ENCODE measurements at regions not wholly inside any gene's neighbourhood (a gene's known extent, or its start where the extent isn't known, plus 50 kb on each side); places are given as distances from the start of the nearest gene placed in this dataset.
A peak's percentile ranks its signal among the peaks of the same experiment; 100 is the strongest.

- 35% methylated on average over 1 of the region's 1 CpG for WGBS
- H3K4me1 ChIP-seq (ENCODE audit: control insufficient read depth in 4 of 4, insufficient read depth in 4 of 4, low read length in 3 of 4) = peaks cover 0 to 9% (median 3%) of the 10 kb centered on the region in 4 donors
- TF ChIP-seq FOXA1 (IDR thresholded peaks at IDR 0.05) = peak; percentile 7
- no peak for TF ChIP-seq RXRA (IDR thresholded peaks at IDR 0.05)
- H3K27ac ChIP-seq (ENCODE audit: low read depth in 1 of 2, low read length in 2 of 2) = no peak overlapping the region
- peak overlapping the region in 1 of 2 donors; percentile 20 for H3K9ac ChIP-seq (ENCODE audit: low read depth in 1 of 2, low read length in 2 of 2)
- no peak overlapping the region for H3K4me3 ChIP-seq (ENCODE audit: low read depth in 1 of 3, low read length in 3 of 3)
- H3K36me3 ChIP-seq (ENCODE audit: control insufficient read depth in 4 of 4, insufficient read depth in 3 of 4, low read depth in 1 of 4, low read length in 3 of 4) = no peaks in the 10 kb centered on the region
- no peaks in the 10 kb centered on the region for H3K9me3 ChIP-seq (ENCODE audit: control insufficient read depth in 4 of 4, low read length in 3 of 4)
- no peaks in the 10 kb centered on the region for H3K27me3 ChIP-seq (ENCODE audit: control insufficient read depth in 4 of 4, insufficient read depth in 4 of 4, low read length in 3 of 4)
- no peak for DNase-seq (ENCODE audit: low spot score)
Measured at GRCh38 chr6:80872951-80873308, 766.5 kb downstream of the BCKDHB start.

- no peak overlapping the region for H3K9ac ChIP-seq (ENCODE audit: low read depth in 1 of 2, low read length in 2 of 2)
- no peaks in the 10 kb centered on the region for H3K27me3 ChIP-seq (ENCODE audit: control insufficient read depth in 4 of 4, insufficient read depth in 4 of 4, low read length in 3 of 4)
- 34% methylated on average over 3 of the region's 3 CpGs for WGBS
- no peaks in the 10 kb centered on the region for H3K9me3 ChIP-seq (ENCODE audit: control insufficient read depth in 4 of 4, low read length in 3 of 4)
- peaks cover 0 to 9% (median 3%) of the 10 kb centered on the region in 4 donors for H3K4me1 ChIP-seq (ENCODE audit: control insufficient read depth in 4 of 4, insufficient read depth in 4 of 4, low read length in 3 of 4)
- no peak overlapping the region for H3K4me3 ChIP-seq (ENCODE audit: low read depth in 1 of 3, low read length in 3 of 3)
- no peaks in the 10 kb centered on the region for H3K36me3 ChIP-seq (ENCODE audit: control insufficient read depth in 4 of 4, insufficient read depth in 3 of 4, low read depth in 1 of 4, low read length in 3 of 4)
- H3K27ac ChIP-seq (ENCODE audit: low read depth in 1 of 2, low read length in 2 of 2) = peak overlapping the region in 1 of 2 donors; percentile 25
- TF ChIP-seq HNF4A (conservative IDR thresholded peaks at IDR 0.05) (peak; percentile 97 to 98), EGR1 (IDR thresholded peaks at IDR 0.05; ENCODE audit: low read depth in 2 of 2) (peak in 1 of 2 donors; percentile 47), ZBTB33 (IDR thresholded peaks at IDR 0.05) (peak; percentile 59), JUND (IDR thresholded peaks at IDR 0.05) (peak; percentile 27 to 69), SP1 (IDR thresholded peaks at IDR 0.05) (peak; percentile 71), NR2F2 (IDR thresholded peaks at IDR 0.05) (peak; percentile 59), REST (IDR thresholded peaks at IDR 0.05) (peak; percentile 58), FOXA1 (IDR thresholded peaks at IDR 0.05) (peak; percentile 51), GABPA (IDR thresholded peaks at IDR 0.05 in 1 of 2, conservative IDR thresholded peaks at IDR 0.05 in 1 of 2) (no peak), HNF4G (IDR thresholded peaks at IDR 0.05) (peak; percentile 85), MAX (IDR thresholded peaks at IDR 0.05) (peak; percentile 83), TAF1 (conservative IDR thresholded peaks at IDR 0.05) (no peak), RXRA (IDR thresholded peaks at IDR 0.05) (peak; percentile 98), FOXA2 (IDR thresholded peaks at IDR 0.05) (no peak), RAD21 (IDR thresholded peaks at IDR 0.05) (peak; percentile 43 to 60), YY1 (IDR thresholded peaks at IDR 0.05) (peak; percentile 47)
- TF ChIP-seq, protein P1, sequence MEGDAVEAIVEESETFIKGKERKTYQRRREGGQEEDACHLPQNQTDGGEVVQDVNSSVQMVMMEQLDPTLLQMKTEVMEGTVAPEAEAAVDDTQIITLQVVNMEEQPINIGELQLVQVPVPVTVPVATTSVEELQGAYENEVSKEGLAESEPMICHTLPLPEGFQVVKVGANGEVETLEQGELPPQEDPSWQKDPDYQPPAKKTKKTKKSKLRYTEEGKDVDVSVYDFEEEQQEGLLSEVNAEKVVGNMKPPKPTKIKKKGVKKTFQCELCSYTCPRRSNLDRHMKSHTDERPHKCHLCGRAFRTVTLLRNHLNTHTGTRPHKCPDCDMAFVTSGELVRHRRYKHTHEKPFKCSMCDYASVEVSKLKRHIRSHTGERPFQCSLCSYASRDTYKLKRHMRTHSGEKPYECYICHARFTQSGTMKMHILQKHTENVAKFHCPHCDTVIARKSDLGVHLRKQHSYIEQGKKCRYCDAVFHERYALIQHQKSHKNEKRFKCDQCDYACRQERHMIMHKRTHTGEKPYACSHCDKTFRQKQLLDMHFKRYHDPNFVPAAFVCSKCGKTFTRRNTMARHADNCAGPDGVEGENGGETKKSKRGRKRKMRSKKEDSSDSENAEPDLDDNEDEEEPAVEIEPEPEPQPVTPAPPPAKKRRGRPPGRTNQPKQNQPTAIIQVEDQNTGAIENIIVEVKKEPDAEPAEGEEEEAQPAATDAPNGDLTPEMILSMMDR (IDR thresholded peaks at IDR 0.05; ENCODE audit: low read depth, low read length, missing input control) = no peak
- TF ChIP-seq, protein P2, sequence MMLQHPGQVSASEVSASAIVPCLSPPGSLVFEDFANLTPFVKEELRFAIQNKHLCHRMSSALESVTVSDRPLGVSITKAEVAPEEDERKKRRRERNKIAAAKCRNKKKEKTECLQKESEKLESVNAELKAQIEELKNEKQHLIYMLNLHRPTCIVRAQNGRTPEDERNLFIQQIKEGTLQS (IDR thresholded peaks at IDR 0.05) = no peak
- no peak for DNase-seq (ENCODE audit: low spot score)
Measured at GRCh38 chr6:80872199-80872950, 765.9 kb downstream of the BCKDHB start.
